CD14-positive monocyte (primary cell): ENCODE measurements at regions not wholly inside any gene's neighbourhood (a gene's known extent, or its start where the extent isn't known, plus 50 kb on each side); places are given as distances from the start of the nearest gene placed in this dataset.

ENCODE experiments used
- DNase-seq, 3 donors: peaks; one replicate each; pipeline ENCODE4 v3.0.0-alpha.2; 2011 to 2022
- H2AFZ ChIP-seq: 2 replicates; pipeline ENCODE4 v1.6.0; 2012; ENCODE audit warnings: mild to moderate bottlenecking, low read depth, low read length, inconsistent platforms; ENCODE audit not compliant: insufficient read depth, poor library complexity, severe bottlenecking
- H3K27ac ChIP-seq, 2 donors: 1 replicate in 1 of 2; 2 replicates in 1 of 2; pipeline ENCODE4 v1.5.1; 2012 to 2013; ENCODE audit warnings: low read length in 2 of 2, control low read depth in 1 of 2, inconsistent platforms in 1 of 2, low read depth in 1 of 2, mild to moderate bottlenecking in 1 of 2
- H3K27me3 ChIP-seq, 2 donors: one replicate each; pipeline versions ENCODE4 v1.6.0 to v1.6.1; 2011 to 2013; ENCODE audit warnings: low read length in 2 of 2; ENCODE audit not compliant: control insufficient read depth in 2 of 2, insufficient read depth in 2 of 2
- H3K36me3 ChIP-seq, 2 donors: replicated peaks in 1 of 2; 1 replicate in 1 of 2; 2 replicates in 1 of 2; pipeline versions ENCODE4 v1.5.1 to v1.6.1; 2012 to 2013; ENCODE audit warnings: low read length in 2 of 2, control low read depth in 1 of 2, inconsistent platforms in 1 of 2, mild to moderate bottlenecking in 1 of 2; ENCODE audit not compliant: insufficient read depth in 2 of 2, control insufficient read depth in 1 of 2
- H3K4me1 ChIP-seq, 2 donors: 1 replicate in 1 of 2; 2 replicates in 1 of 2; pipeline versions ENCODE4 v1.5.1 to v1.6.1; 2012 to 2013; ENCODE audit warnings: low read length in 2 of 2, control low read depth in 1 of 2, inconsistent platforms in 1 of 2, mild to moderate bottlenecking in 1 of 2, moderate library complexity in 1 of 2; ENCODE audit not compliant: insufficient read depth in 2 of 2, control insufficient read depth in 1 of 2
- H3K4me2 ChIP-seq: replicated peaks from 2 replicates; pipeline ENCODE3; 2012; ENCODE audit warnings: low read length, moderate library complexity, mild to moderate bottlenecking; ENCODE audit not compliant: poor library complexity, severe bottlenecking; ENCODE audit errors: extremely low read depth
- H3K4me3 ChIP-seq, 3 experiments: fragments of 200-600 bp in 1 of 3; sonication (generic) in 1 of 3; replicated peaks in 1 of 3; 1 replicate in 2 of 3; 2 replicates in 1 of 3; pipeline ENCODE4 v1.5.1; 2011 to 2013; ENCODE audit warnings: low read length in 3 of 3, mild to moderate bottlenecking in 3 of 3, control low read depth in 2 of 3, low read depth in 2 of 3, inconsistent platforms in 1 of 3, moderate library complexity in 1 of 3
- H3K79me2 ChIP-seq: 2 replicates; pipeline ENCODE4 v1.6.0; 2012; ENCODE audit warnings: mild to moderate bottlenecking, control low read depth, inconsistent platforms, low read length, moderate library complexity; ENCODE audit not compliant: insufficient read depth
- H3K9ac ChIP-seq: 2 replicates; pipeline ENCODE4 v1.6.0; 2017; ENCODE audit warnings: low read length, mild to moderate bottlenecking; ENCODE audit not compliant: insufficient read depth, poor library complexity, severe bottlenecking
- H3K9me3 ChIP-seq, 2 donors: replicated peaks in 1 of 2; 1 replicate in 1 of 2; 2 replicates in 1 of 2; pipeline versions ENCODE4 v1.5.1 to v1.6.1; 2012 to 2013; ENCODE audit warnings: low read length in 2 of 2, control low read depth in 1 of 2; ENCODE audit not compliant: control insufficient read depth in 1 of 2, insufficient read depth in 1 of 2
- H4K20me1 ChIP-seq: 2 replicates; pipeline ENCODE4 v1.6.0; 2012; ENCODE audit warnings: mild to moderate bottlenecking, low read length, control low read depth, moderate library complexity; ENCODE audit not compliant: insufficient read depth
- H3K27ac Mint-ChIP-seq, 7 donors: one replicate each; pipeline ENCODE4 v1.8.0; 2020; ENCODE audit warnings: mild to moderate bottlenecking in 7 of 7, mixed read lengths in 7 of 7, moderate library complexity in 6 of 7, inconsistent platforms in 2 of 7
- H3K27me3 Mint-ChIP-seq, 3 donors: one replicate each; pipeline ENCODE4 v1.8.0; 2021 to 2022; ENCODE audit warnings: low read depth in 3 of 3, mild to moderate bottlenecking in 3 of 3, mixed read lengths in 3 of 3, moderate library complexity in 3 of 3, inconsistent platforms in 1 of 3
- H3K36me3 Mint-ChIP-seq, 2 donors: one replicate each; pipeline ENCODE4 v1.8.0; 2020; ENCODE audit warnings: mixed read lengths in 2 of 2, inconsistent platforms in 1 of 2, mild to moderate bottlenecking in 1 of 2
- H3K4me1 Mint-ChIP-seq: one replicate; pipeline ENCODE4 v1.8.0; 2020; ENCODE audit warnings: mild to moderate bottlenecking, mixed read lengths
- H3K4me3 Mint-ChIP-seq, 2 donors: one replicate each; pipeline ENCODE4 v1.8.0; 2020; ENCODE audit warnings: mild to moderate bottlenecking in 2 of 2, mixed read lengths in 2 of 2, moderate library complexity in 1 of 2
- H3K9me3 Mint-ChIP-seq, 7 donors: one replicate each; pipeline ENCODE4 v1.8.0; 2020 to 2022; ENCODE audit warnings: mixed read lengths in 7 of 7, mild to moderate bottlenecking in 6 of 7, moderate library complexity in 6 of 7, inconsistent platforms in 2 of 7
- WGBS: methylation state at CpG from one replicate; pipeline ENCODE4 v1.1.5; 2013; ENCODE audit warnings: missing lambda C conversion rate; ENCODE audit not compliant: insufficient coverage; 5-methylcytosine and 5-hydroxymethylcytosine counted together
- intact Hi-C, 2 donors: fragments of 100-400 bp; cut with micrococcal nuclease; formaldehyde crosslinking; loops; one replicate each; pipeline versions ENCODE4 v1.15.0 to v1.15.1; 2023
- TF ChIP-seq, protein P1 (sequence below): fragments of 200-600 bp; IDR thresholded peaks from one replicate; pipeline ENCODE4 v1.8.0; 2022; ENCODE audit warnings: antibody characterized with exemption, mild to moderate bottlenecking

DNA sequence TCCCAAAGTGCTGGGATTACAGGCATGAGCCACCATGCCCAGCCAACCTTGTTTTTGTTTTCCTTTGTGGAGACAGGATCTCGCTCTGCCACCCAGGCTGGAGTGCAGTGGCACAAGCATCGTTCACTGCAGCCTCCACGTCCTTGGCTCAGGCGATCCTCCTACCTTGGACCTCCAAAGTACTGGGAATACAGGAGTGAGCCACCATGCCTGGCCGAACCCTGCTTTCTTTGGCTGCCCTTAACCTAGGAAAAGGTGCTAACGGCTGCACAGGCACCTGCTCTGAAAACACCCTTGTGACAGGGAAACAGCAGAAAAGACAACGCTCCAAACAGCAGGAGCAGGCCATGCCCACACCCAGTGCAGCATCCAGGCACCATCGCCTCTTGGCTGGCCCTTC lies 71.9 kb downstream of the OAT start:
- no peak for DNase-seq
- H3K4me1 Mint-ChIP-seq = peaks cover 28% of the 10 kb centered on the region
- H3K4me1 ChIP-seq = peaks cover 14 to 20% of the 10 kb centered on the region in 2 donors

DNA sequence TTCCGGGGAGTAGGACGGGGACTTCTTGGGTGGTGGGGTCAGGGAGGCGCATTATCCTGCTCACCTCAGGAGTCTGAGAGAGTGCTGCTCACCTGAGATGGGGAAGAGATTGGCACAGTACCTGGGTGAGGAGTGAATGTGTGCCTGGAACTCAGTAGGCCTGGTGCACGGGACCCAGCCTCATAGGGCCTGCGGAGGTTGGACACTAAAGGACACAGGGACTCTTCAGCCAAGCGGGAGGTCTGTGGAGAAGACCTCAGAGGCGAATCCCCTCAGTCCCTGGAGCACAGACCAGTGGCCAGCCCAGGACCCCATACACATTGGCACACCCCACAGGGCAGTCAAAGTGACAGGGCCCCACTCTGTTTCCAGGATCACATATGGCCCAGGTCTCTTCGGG lies 73.2 kb downstream of the OAT start:
- 100% methylated on average over 6 of the region's 8 CpGs for WGBS
- peaks cover 7 to 16% of the 10 kb centered on the region in 2 donors for H3K36me3 Mint-ChIP-seq
- Histone ChIP-seq H3K4me1 (peaks cover 27 to 33% of the 10 kb centered on the region in 2 donors), H3K4me3 (no peak overlapping the region), H2AFZ (no peak overlapping the region), H3K27me3 (no peaks in the 10 kb centered on the region), H3K9ac (no peak overlapping the region), H4K20me1 (no peaks in the 10 kb centered on the region), H3K9me3 (no peaks in the 10 kb centered on the region), H3K36me3 (no peaks in the 10 kb centered on the region), H3K4me2 (no peak overlapping the region), H3K27ac (peak overlapping the region in 1 of 2 donors; percentile 36), H3K79me2 (no peaks in the 10 kb centered on the region)
- TF ChIP-seq, protein P1, sequence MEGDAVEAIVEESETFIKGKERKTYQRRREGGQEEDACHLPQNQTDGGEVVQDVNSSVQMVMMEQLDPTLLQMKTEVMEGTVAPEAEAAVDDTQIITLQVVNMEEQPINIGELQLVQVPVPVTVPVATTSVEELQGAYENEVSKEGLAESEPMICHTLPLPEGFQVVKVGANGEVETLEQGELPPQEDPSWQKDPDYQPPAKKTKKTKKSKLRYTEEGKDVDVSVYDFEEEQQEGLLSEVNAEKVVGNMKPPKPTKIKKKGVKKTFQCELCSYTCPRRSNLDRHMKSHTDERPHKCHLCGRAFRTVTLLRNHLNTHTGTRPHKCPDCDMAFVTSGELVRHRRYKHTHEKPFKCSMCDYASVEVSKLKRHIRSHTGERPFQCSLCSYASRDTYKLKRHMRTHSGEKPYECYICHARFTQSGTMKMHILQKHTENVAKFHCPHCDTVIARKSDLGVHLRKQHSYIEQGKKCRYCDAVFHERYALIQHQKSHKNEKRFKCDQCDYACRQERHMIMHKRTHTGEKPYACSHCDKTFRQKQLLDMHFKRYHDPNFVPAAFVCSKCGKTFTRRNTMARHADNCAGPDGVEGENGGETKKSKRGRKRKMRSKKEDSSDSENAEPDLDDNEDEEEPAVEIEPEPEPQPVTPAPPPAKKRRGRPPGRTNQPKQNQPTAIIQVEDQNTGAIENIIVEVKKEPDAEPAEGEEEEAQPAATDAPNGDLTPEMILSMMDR = no peak
- peaks cover 39% of the 10 kb centered on the region for H3K4me1 Mint-ChIP-seq
- H3K27ac Mint-ChIP-seq = peak overlapping the region in 4 of 7 donors; percentile 24 to 59 (median 44)
- H3K9me3 Mint-ChIP-seq = peaks cover 0 to 5% (median 0%) of the 10 kb centered on the region in 7 donors
- no peak overlapping the region for H3K4me3 Mint-ChIP-seq
- peaks cover 3 to 5% (median 4%) of the 10 kb centered on the region in 3 donors for H3K27me3 Mint-ChIP-seq
- no peak for DNase-seq
- intact Hi-C loops = no loop called here

More for the DNA sequence above, 71.9 kb downstream of the OAT start:
- Histone ChIP-seq H2AFZ (no peak overlapping the region), H4K20me1 (no peaks in the 10 kb centered on the region), H3K9ac (no peak overlapping the region), H3K27ac (no peak overlapping the region), H3K9me3 (no peaks in the 10 kb centered on the region), H3K27me3 (no peaks in the 10 kb centered on the region), H3K79me2 (no peaks in the 10 kb centered on the region), H3K4me3 (no peak overlapping the region), H3K4me2 (no peak overlapping the region), H3K36me3 (no peaks in the 10 kb centered on the region)
- intact Hi-C loops = no loop called here
- H3K9me3 Mint-ChIP-seq = peaks cover 0 to 5% (median 0%) of the 10 kb centered on the region in 7 donors
- 99% methylated on average over 8 of the region's 8 CpGs for WGBS
- H3K27me3 Mint-ChIP-seq = peaks cover 2 to 8% (median 3%) of the 10 kb centered on the region in 3 donors
- H3K36me3 Mint-ChIP-seq = peaks cover 7 to 14% of the 10 kb centered on the region in 2 donors
- TF ChIP-seq, protein P1 = no peak
- peak overlapping the region in 1 of 7 donors; percentile 1 for H3K27ac Mint-ChIP-seq
- H3K4me3 Mint-ChIP-seq = no peak overlapping the region
